GM03348 (cell line): ENCODE measurements at regions not wholly inside any gene's neighbourhood (a gene's known extent, or its start where the extent isn't known, plus 50 kb on each side); places are given as distances from the start of the nearest gene placed in this dataset.

ENCODE experiments used
- DNase-seq: peaks from one replicate; pipeline ENCODE4 v3.0.0; 2012; ENCODE audit warnings: low spot score

DNA sequence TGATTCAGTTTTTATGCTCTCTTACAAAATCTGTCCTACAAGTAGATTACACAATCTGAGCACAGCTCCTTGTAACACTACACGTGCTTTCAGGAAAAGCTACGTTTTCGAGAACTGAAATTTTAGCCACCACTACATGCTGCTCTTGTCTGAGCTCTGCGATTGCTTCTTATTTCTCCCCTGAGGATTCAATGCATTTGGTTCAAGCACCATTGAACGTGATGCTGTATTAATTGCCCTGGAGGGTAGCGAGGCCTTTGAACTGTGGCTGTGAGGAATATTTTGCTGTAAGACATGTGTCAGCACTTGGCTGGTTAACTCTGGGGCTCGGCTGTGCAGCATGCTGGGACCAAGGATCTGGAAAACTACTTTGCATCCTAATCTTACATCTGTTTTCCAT, 405.8 kb downstream of the EPHA4 start:
- DNase-seq: no peak

DNA sequence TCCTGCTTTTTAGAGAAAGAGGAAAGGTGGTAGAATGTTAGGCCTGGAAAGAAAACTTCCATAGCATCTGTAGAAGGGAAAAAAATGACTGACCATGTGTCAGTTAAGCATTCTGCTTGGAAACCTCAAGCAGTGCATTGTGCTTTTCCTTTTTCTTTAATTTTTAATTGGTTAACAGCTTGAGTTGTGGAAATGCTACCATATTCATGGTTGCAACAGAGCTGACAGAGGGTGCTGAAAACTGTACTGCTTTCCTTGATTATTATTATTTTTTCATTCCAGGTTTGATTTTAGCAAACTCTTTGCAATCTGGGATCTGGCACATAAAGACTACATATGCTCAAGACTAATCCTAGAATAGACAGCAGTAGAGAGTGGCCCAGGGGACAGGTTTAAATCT, 404.5 kb downstream of the EPHA4 start:
- DNase-seq: no peak

DNA sequence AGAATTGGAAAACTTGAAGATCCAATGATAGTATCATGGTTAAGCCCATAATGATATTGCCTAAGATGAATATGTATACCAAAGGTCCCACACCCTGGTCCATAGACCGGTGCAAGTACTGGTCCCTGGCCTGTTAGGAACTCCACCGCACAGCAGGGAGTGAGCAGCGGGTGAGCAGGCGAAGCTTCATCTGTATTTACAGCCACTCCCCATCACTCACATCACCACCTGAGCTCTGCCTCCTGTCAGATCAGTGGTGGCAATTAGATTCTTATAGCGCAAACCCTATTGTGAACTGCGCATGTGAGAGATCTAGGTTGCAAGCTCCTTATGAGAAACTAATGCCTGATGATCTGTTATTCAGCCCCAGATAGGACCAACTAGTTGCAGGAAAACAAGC, 402.4 kb downstream of the EPHA4 start:
- DNase-seq: no peak

DNA sequence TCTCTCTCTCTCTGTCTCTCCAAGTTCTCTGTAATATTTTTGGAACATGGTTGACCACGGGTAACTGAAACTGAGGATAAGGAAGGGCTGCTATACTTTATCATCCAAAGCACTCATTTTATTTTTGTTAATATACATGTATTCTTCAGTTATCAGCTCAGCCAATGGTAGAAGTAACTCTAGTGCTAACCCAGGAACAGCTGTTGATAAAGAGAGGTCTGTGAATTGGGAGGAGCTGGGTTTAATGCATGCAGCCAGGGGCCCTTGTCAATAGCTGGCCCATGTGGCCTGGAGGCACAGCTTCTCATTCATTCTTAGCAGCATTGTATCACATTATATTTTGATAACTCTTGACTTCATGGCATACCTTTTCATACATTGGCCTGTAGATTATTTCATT, 401.6 kb downstream of the EPHA4 start:
- DNase-seq: no peak

DNA sequence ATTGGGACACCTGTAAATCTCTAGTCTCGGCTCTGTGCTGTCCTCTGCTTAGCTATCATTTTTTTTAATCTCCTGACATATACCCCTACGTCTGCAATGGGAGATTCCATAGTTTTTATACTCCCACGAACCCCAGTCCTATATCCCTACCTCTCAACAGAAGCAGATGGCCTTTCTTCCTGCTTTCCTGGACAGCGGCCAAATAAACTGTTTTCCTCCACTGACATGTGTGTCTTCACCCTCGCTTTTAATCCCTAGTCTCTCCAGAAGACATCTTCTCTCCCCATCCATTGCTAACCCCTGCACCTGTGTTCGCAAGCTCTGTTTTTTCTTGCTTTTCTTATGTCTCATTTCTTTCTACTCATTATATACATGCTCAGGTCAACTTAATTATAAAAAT, 395.4 kb downstream of the EPHA4 start:
- no peak for DNase-seq

DNA sequence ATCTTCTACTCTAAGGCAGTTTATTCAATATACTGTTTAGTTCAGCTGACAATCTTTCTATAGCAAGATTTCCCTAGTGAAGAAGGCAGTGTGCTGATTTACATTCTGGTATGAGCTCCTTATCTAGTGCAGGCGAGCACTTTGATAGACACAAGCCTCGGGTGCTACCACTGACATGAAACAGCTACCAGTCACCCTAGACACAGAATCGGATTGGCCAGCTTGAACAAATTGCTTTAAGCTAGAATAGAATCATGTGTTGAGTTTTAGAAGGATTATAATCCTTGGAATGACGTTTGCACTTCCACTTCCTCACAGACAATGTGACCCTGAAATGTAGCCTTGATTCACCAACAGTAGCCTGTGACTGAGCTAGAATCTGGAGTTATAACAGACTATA, 394.0 kb downstream of the EPHA4 start:
- no peak for DNase-seq

DNA sequence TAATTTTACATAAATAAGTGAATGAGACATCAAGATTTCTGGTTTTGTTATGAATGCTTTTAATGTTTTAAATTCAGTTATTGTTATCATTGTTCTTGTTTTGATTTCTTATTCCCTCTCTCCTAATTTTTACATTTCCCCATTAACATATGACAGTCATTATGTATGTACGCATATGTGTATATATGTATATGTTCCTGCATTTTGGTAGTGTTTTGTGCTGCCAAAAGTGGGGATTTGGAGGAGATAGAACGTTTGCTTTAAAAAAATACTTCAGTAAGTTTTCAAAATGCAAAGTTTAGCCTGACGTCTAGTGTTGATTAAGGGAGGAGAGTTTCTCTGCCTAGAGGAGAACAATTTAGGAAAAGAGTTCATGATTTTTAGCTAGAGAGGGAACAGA, 385.2 kb downstream of the EPHA4 start:
- no peak for DNase-seq

DNA sequence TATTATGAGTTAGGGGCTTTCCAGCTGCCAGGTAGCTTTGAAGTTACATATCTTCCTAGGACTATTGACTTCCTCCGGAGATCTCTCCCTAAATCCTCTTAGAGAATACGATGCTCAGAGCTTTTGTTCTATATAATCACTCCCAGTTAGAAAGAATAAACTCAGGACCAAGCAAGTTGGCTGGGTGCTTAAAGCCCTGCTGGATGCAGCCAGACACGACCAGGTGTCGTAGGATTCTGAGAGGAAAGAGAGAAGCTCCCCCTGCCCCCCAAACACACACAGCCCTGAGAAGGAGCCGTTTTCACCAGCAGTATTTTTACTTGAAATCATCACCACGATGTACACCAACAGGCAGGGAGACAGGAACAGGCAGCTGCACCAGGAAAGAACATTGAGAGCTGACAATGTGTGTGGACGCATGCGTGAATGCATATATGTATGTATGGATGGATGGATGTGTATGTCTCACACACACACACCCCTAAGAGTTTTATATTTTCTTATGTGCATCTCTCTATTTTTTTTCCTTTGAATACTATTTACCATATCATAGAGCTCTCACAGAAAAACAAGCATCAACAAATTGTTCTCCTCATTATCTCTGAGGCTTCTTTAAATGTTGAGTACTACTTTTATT, 382.6 kb downstream of the EPHA4 start:
- no peak for DNase-seq

DNA sequence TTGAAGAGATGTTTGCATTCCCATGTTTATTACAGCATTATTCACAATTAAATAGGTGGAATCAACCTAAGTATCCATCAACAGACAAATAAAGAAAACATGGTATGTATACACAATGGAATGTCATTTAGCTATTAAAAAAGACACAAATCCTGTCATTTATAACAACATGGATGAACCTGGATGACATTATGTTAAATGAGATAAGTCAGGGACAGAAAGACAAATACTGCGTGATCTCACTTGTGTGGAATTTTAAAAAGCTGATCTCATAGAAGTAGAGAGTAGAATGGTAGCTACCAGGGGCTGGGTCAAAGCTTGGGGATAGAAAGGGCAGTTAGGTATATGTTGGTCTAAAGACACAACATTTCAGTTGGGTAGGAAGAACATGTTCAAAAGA, 376.3 kb downstream of the EPHA4 start:
- DNase-seq: no peak

DNA sequence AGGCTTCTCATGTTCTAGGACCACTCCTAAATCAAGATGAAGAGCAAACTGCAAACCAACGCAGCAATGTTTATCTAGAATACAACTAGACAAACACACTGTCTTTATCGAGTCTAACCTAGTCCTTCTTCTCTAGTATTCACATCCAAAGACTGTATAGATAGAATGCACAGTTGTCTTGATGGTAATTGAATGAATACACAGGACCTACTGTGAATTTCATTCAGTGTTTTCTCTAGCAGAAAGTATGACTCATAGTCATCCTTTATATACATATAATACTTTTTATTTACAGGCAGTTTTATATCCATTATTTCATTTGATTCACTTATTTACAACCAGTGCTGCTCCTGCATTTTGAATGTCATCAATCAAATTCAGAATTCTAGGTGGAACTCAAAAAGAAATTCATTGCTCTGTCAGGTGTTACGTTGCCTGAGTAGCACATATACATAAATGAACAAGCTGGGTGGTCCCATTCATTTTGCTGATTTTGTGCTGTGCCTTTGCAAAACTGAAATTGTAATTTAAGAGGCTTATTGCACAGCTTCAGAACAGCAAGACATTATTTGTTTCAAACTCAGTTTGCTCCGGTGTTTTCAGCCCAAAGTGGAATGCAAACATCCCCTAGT, 374.8 kb downstream of the EPHA4 start:
- DNase-seq: no peak

DNA sequence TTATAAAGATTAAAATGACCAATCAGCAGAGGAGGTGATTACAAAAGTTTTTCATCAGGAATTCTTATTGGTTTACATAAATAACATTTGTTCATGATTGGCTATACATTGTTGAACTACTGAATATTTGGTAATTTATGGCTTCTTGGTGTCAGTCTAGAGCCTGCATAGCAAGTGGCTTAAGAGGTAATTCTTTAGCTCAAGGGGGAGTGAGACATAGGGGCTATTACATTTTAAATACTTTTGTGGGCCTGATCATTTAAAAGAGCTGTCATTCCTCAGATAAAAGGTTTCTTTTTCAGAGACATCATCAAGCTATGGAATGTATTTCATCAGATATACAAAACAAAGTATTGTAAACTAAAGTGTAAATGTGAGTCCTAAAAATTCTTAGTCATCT, 373.8 kb downstream of the EPHA4 start:
- DNase-seq: no peak

DNA sequence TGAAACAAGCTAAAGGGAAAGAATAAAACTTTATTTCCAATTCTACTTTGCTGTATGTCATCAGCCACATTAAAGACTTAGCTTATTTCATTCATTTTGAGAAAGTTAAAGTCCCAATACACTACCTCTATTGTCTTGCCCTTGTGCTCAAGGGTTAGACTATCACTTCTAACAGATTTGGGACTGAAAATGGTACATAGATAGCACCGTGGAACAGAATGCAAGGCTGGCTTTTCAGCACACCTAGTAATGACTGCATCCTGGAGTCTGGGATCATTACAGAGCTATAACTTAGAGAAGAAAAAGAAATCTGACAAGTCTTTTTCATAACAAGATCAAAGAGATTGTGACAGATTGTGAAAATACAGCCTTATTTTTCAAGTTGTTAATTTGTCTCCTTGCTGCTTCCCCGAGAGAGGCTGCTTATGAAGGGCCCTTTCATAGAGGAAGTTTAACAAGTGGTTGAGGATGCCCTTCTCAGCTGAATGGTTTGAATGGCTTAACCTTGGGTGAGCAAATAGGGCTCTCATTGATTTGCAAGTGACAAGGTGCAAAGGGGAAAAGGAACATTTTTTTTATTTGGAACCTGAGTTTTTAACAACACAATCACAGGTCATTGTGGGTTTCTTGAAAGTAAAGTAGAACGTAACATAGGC, 371.8 kb downstream of the EPHA4 start:
- DNase-seq: no peak

DNA sequence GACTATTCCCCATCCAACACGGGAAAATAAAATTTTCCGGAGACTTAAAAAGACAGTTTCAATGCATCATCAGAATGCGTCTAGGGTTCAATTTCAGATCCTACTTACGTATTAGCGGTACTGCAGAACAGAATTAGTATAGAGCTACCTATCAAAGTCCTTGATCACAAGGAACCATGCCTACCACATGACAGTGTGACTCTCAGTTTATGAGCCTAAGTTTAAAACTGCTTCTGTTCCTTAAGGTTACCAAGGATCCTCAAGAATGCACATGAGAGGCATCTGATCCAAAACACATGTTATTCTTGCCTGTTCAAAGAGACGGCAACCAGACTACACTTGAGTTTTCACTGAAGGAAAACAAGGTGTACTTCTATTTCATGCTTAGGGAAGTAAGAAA, 369.7 kb downstream of the EPHA4 start:
- DNase-seq: no peak

DNA sequence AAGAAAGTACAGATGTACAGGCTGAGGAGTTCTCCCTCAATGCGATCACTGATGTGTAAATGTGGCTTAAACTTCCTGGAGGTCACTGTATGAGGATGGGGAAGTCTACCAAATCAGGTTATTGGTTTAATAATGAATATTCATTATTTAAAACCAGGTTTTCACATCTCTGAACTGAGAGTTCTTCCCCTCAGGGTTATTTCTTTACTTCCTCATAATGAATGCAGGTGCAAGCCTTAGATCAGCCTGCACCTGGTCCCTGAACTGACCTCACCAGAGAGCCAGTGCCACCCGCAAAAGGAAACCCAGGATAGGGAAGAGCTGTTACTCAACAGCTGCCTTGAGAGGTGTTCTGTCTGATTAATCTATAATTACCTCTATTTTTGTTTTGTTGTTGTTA, 369.0 kb downstream of the EPHA4 start:
- DNase-seq: no peak

DNA sequence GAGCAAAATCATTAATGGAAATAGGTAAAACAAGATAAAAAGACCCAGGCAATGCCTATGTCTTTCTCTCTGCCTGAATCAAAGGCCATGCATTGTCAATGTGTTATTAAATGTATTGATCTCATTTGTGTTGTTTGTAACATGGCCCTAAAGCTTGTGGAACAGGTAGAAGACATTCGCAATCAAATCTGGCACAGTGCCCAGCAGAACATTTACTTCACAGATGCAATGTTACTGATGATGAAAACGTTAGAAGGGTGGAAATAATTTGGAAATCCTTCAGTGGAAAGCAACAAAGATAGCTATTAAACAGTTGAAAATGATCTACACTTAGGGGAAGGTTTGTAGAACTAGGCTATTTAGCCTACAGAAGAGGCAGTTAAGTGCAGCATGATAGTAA, 368.2 kb downstream of the EPHA4 start:
- no peak for DNase-seq

DNA sequence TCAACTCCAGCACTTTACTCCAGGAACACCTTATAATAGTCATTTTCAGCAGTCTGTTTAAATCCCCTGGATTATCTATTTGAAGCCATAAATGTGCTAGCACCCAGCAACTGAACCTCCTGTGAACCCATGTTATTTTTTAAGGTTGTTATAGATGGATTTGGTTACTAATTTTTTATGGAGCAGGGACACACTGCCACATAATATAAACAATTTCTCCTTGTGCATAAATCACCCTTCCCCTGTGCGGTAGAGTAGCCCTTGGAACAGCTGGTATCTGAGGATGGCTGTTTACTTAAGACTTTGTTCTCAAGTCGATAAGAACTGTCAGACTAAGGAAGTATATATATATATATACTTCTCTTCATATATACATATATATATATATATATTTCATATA, 367.4 kb downstream of the EPHA4 start:
- no peak for DNase-seq

DNA sequence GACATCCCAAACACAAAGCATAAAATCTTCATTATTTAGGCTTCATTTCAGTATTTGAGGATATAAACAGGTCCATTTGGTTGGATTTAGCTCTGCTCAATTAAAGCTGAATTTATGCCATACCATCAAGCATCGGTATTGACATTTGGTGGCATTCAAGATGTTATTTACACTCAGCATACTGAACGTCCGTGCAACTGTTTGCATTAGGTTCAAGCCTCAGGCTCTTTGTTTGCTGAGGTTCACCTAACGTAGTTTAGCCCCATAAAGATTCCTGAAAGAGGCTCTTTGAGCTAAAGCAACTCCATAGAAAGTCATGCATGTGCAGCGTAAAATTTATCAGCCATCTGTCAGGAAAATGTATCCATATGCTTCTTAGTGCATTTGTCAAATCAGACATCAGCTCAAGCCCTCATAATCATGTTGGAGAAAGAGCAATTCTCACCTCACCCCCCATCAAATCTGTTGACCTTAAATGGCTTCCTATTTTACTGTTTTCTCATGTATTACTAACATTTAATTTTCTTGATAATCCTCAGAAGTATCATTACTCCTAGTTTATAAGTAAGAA, 366.9 kb downstream of the EPHA4 start:
- DNase-seq: no peak

DNA sequence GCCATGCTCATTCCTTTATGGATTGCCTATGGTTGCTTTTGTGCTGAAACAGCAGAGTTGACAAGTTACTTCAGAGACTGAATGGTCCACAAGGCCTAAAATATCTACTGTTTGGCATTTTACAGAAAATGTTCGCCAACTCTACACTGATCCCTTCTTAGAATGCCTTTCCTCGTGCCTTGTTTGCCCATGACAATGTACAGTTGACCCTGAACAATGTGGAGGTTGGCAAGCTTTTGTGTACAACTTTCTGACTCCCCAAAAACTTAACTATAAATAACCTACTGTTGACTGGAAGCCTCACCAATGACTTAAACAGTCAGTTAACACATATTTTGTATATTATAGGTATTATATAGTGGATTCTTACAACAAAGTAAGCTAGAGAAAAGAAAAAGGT, 361.4 kb downstream of the EPHA4 start:
- DNase-seq: no peak

DNA sequence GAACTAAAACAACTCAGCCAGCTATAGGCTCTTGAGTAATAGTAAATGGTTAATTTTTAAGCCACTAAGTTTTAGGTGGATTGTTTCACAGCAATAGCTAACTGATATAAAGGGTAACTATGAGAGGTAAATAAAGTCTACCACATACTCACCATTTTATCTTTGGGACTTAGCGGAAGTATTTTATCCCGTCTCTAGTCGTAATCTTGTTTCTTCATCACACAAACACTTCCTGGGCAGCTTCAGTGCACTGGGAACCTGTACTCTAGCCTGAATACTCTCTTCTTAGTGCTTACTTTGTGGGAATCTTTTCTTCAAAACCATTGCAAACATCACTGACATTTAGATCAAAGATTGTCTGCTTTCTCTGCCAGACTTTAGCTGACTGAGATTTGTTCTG, 360.5 kb downstream of the EPHA4 start:
- no peak for DNase-seq

DNA sequence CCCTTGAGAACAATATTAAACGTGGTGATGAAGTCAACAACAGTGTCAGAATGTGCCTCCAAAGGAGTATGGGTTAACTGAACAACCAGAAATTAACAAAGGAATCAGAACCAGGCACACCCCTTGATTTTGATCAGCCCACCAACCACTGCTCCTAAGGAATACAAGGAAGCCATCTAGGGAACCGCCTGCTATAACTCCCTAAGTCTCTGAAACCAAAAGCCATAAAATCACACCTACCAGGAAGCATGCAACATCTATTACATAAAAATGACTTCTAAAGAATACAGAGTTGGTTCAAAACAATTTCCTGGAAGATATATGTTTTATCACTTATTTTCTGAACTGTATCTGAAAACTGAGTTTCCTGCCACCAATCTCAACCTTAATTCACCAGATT, 360.0 kb downstream of the EPHA4 start:
- DNase-seq: no peak

DNA sequence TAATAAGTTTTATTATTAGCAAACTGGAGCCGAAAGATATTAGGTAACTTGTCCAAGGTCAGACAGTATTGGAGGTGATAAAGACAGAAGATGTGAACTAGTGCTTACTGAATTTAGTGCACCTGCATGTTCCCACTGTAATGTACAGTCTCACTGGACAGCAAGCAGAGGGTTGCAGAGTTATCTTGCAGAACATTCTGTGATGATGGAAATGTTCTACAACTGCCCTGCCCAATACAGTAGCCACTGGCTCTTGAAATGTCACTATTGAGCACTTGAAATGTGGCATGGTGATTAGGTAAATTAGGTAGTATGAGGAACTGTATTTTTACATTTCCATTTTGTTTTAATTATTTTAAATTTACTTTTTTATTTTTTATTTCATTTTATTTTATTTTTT, 356.6 kb downstream of the EPHA4 start:
- no peak for DNase-seq

DNA sequence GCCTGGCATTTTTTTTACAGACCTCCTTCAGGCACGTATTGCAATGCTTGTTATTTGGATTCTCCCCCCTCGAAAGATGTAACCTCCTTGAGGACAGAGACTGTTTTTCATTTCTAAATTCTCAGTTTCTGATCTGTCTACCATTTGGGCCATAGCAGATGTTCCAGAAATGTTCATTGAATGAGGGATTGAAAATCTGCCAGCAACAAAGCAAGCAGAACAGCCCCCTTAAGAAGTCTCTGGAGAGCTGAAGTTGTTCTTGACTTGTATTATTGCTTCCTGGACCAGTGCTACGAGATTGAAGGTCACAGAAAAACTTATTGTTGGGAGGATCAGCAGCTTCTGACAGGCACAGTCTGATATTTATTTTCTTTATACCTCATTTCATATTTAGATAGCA, 355.5 kb downstream of the EPHA4 start:
- no peak for DNase-seq

DNA sequence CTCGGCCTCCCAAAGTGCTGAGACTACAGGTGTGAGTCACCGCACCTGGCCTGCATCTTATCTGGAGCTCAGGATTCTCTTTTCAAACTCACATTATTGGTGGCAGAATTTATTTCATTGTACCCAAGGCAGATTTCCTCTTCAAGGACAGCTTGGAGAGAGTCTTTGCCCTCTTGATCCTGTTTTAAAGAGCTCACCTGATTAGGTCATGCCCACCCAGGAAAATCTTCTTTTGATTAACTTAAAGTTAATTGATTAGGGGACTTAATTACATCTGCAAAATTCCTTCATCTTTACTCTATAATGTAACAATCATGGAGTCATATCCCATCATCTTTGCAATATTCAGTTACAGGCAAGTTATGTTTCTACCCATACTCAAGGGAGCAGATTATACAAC, 346.4 kb downstream of the EPHA4 start:
- no peak for DNase-seq
